H1 (cell line): ENCODE measurements at regions not wholly inside any gene's neighbourhood (a gene's known extent, or its start where the extent isn't known, plus 50 kb on each side); places are given as distances from the start of the nearest gene placed in this dataset.
"Not testable (repeated sequence)": the region's sequence is repeated elsewhere in the genome, so short reads cannot be mapped to it uniquely, and the experiment has no call there.

Experiments used
- CTCF ChIA-PET: fragments of 300-600 bp; sonication (Branson Sonifier 250); formaldehyde crosslinking; loops from one replicate; lab custom pipeline; 2021; ENCODE audit not compliant: partially characterized antibody; lab: Charles Lee
- POLR2A ChIA-PET: fragments of 300-600 bp; sonication (Branson Sonifier 250); formaldehyde crosslinking; loops from one replicate; lab custom pipeline; 2021; ENCODE audit warnings: inconsistent platforms; ENCODE audit not compliant: partially characterized antibody; lab: Charles Lee
- DNase-seq, 2 experiments: peaks; one replicate each; pipeline versions ENCODE4 v3.0.0 to v3.0.0-alpha.2; 2010 to 2022; ENCODE audit warnings: low spot score in 2 of 2, low read depth in 1 of 2, mixed read lengths in 1 of 2
- FAIRE-seq: peaks from 2 replicates; lab custom pipeline; 2011; peaks lifted over from hg19 to GRCh38; lab: Jason Lieb, UNC
- H2AFZ ChIP-seq: 2 replicates; pipeline ENCODE4 v1.8.1; 2012; ENCODE audit warnings: low read length, inconsistent platforms
- H2AK5ac ChIP-seq: 2 replicates; pipeline ENCODE4 v1.6.1; 2013; ENCODE audit warnings: low read depth, low read length
- H2BK120ac ChIP-seq: replicated peaks from 2 replicates; pipeline ENCODE3; 2013; ENCODE audit warnings: low read depth, low read length, inconsistent platforms
- H2BK12ac ChIP-seq: 2 replicates; pipeline ENCODE4 v1.6.1; 2013; ENCODE audit warnings: low read depth, low read length
- H2BK15ac ChIP-seq: 2 replicates; pipeline ENCODE4 v1.6.1; 2013; ENCODE audit warnings: low read length
- H2BK20ac ChIP-seq: 2 replicates; pipeline ENCODE4 v1.6.1; 2013; ENCODE audit warnings: low read length
- H2BK5ac ChIP-seq: 2 replicates; pipeline ENCODE4 v1.6.1; 2013; ENCODE audit warnings: low read depth, low read length
- H3K14ac ChIP-seq: 2 replicates; pipeline ENCODE4 v1.6.1; 2013; ENCODE audit warnings: inconsistent platforms; ENCODE audit not compliant: insufficient read length
- H3K18ac ChIP-seq: 2 replicates; pipeline ENCODE4 v1.6.1; 2013; ENCODE audit warnings: low read length; ENCODE audit errors: extremely low read depth
- H3K23ac ChIP-seq: 2 replicates; pipeline ENCODE4 v1.6.1; 2013; ENCODE audit warnings: inconsistent platforms; ENCODE audit not compliant: insufficient read length
- H3K23me2 ChIP-seq: 2 replicates; pipeline ENCODE4 v1.6.1; 2013; ENCODE audit warnings: low read depth, low read length
- H3K27ac ChIP-seq: 2 replicates; pipeline ENCODE4 v1.6.1; 2011; ENCODE audit warnings: low read depth, low read length, inconsistent platforms
- H3K27me3 ChIP-seq, 4 experiments: replicated peaks in 1 of 4; 1 replicate in 1 of 4; 2 replicates in 3 of 4; pipeline versions ENCODE4 v1.6.1 to v1.8.1; 2011 to 2013; ENCODE audit warnings: low read length in 3 of 4, mild to moderate bottlenecking in 3 of 4, inconsistent platforms in 2 of 4, mixed read lengths in 2 of 4, moderate library complexity in 1 of 4; ENCODE audit not compliant: control insufficient read depth in 3 of 4, insufficient read depth in 3 of 4; ENCODE audit errors: extremely low read depth in 1 of 4
- H3K36me3 ChIP-seq, 4 experiments: 2 replicates each; pipeline versions ENCODE4 v1.6.1 to v1.8.1; 2011 to 2013; ENCODE audit warnings: mild to moderate bottlenecking in 4 of 4, low read length in 3 of 4, moderate library complexity in 2 of 4, control low read depth in 1 of 4, inconsistent platforms in 1 of 4; ENCODE audit not compliant: insufficient read depth in 4 of 4, control insufficient read depth in 2 of 4
- H3K4ac ChIP-seq: replicated peaks from 2 replicates; pipeline ENCODE3; 2013; ENCODE audit warnings: low read length, low read depth, mixed read lengths, inconsistent platforms; ENCODE audit not compliant: insufficient read length
- H3K4me1 ChIP-seq, 4 experiments: replicated peaks in 1 of 4; 1 replicate in 1 of 4; 2 replicates in 3 of 4; pipeline versions ENCODE4 v1.6.1 to v1.8.1; 2011 to 2013; ENCODE audit warnings: low read length in 3 of 4, inconsistent platforms in 2 of 4, mixed read lengths in 1 of 4; ENCODE audit not compliant: insufficient read depth in 4 of 4, control insufficient read depth in 3 of 4
- H3K4me2 ChIP-seq, 2 experiments: 2 replicates each; pipeline versions ENCODE4 v1.6.1 to v1.8.1; 2011 to 2013; ENCODE audit warnings: low read depth in 2 of 2, low read length in 2 of 2, control low read depth in 1 of 2, inconsistent platforms in 1 of 2, mild to moderate bottlenecking in 1 of 2; ENCODE audit not compliant: insufficient read depth in 1 of 2
- H3K4me3 ChIP-seq, 4 experiments: fragments of 200-600, 300-600 bp in 1 of 4; sonication (generic), shearing (Covaris generic), sonication (Bioruptor Twin) in 1 of 4; 2 replicates each; pipeline versions ENCODE4 v1.5.1 to v1.8.1; 2011 to 2016; ENCODE audit warnings: low read length in 4 of 4, low read depth in 3 of 4, control low read depth in 2 of 4, inconsistent platforms in 2 of 4, mild to moderate bottlenecking in 2 of 4, mixed read lengths in 1 of 4, moderate library complexity in 1 of 4; ENCODE audit not compliant: insufficient read depth in 2 of 4; ENCODE audit errors: extremely low read depth in 1 of 4
- H3K56ac ChIP-seq: replicated peaks from 2 replicates; pipeline ENCODE3; 2013; ENCODE audit warnings: low read depth, mild to moderate bottlenecking, mixed read lengths, low read length, inconsistent platforms; ENCODE audit not compliant: insufficient read length
- H3K79me1 ChIP-seq: 2 replicates; pipeline ENCODE4 v1.6.1; 2013; ENCODE audit warnings: low read depth, low read length, control low read depth
- H3K79me2 ChIP-seq, 2 experiments: 2 replicates each; pipeline versions ENCODE4 v1.6.1 to v1.8.1; 2012 to 2013; ENCODE audit warnings: low read length in 2 of 2, mild to moderate bottlenecking in 2 of 2, inconsistent platforms in 1 of 2; ENCODE audit not compliant: insufficient read depth in 2 of 2, control insufficient read depth in 1 of 2
- H3K9ac ChIP-seq, 4 experiments: replicated peaks in 1 of 4; 1 replicate in 1 of 4; 2 replicates in 3 of 4; pipeline versions ENCODE4 v1.6.1 to v1.8.1; 2011 to 2013; ENCODE audit warnings: low read depth in 3 of 4, low read length in 3 of 4, control low read depth in 2 of 4, mild to moderate bottlenecking in 2 of 4, moderate library complexity in 2 of 4, inconsistent platforms in 1 of 4; ENCODE audit errors: extremely low read depth in 1 of 4
- H3K9me3 ChIP-seq, 2 experiments: 2 replicates each; pipeline versions ENCODE4 v1.6.1 to v1.8.1; 2012 to 2013; ENCODE audit warnings: mild to moderate bottlenecking in 2 of 2, moderate library complexity in 2 of 2, control low read depth in 1 of 2, inconsistent platforms in 1 of 2, low read depth in 1 of 2, low read length in 1 of 2, mixed read lengths in 1 of 2; ENCODE audit not compliant: insufficient read depth in 2 of 2
- H4K20me1 ChIP-seq, 2 experiments: replicated peaks in 1 of 2; 2 replicates each; pipeline versions ENCODE3 to v1.8.1; 2011 to 2013; ENCODE audit warnings: inconsistent platforms in 2 of 2, low read length in 2 of 2, mild to moderate bottlenecking in 1 of 2; ENCODE audit not compliant: insufficient read depth in 2 of 2, control insufficient read depth in 1 of 2
- H4K5ac ChIP-seq: 2 replicates; pipeline ENCODE4 v1.6.1; 2013; ENCODE audit warnings: low read length, low read depth, mixed read lengths, inconsistent platforms; ENCODE audit not compliant: insufficient read length
- H4K8ac ChIP-seq: 2 replicates; pipeline ENCODE4 v1.8.0; 2013; ENCODE audit warnings: mild to moderate bottlenecking, moderate library complexity, low read length, inconsistent platforms; ENCODE audit not compliant: insufficient read depth; ENCODE audit errors: extremely low read depth
- H4K91ac ChIP-seq: replicated peaks from 2 replicates; pipeline ENCODE3; 2013; ENCODE audit warnings: low read length, mixed read lengths, inconsistent platforms; ENCODE audit not compliant: insufficient read length
- WGBS, 2 experiments: shearing (Covaris generic) in 1 of 2; methylation state at CpG; one replicate each; pipeline versions ENCODE4 v1.1.6 to v1.1.7; 2013 to 2015; ENCODE audit warnings: low lambda C conversion rate in 2 of 2, mixed read lengths in 2 of 2, inconsistent platforms in 1 of 2, low coverage in 1 of 2, missing lambda C conversion rate in 1 of 2; ENCODE audit not compliant: insufficient replicate concordance in 2 of 2, insufficient coverage in 1 of 2, insufficient read length in 1 of 2; ENCODE audit errors: extremely low coverage in 1 of 2, missing lambda C conversion rate in 1 of 2; 5-methylcytosine and 5-hydroxymethylcytosine counted together

GRCh38 chr21:5137006-5137405, 5384.4 kb upstream of the TPTE start:
- H3K4ac ChIP-seq, H2BK120ac ChIP-seq, H3K4me3 ChIP-seq, H2AK5ac ChIP-seq, H3K56ac ChIP-seq, H3K18ac ChIP-seq, H3K4me1 ChIP-seq, H3K23ac ChIP-seq, H4K8ac ChIP-seq, H2BK20ac ChIP-seq, POLR2A ChIA-PET, H4K5ac ChIP-seq, H3K14ac ChIP-seq, H3K4me2 ChIP-seq, H2BK15ac ChIP-seq, FAIRE-seq, H3K27me3 ChIP-seq, H3K23me2 ChIP-seq, H3K79me1 ChIP-seq, H3K27ac ChIP-seq, H2AFZ ChIP-seq, H3K79me2 ChIP-seq, H3K9ac ChIP-seq, H3K9me3 ChIP-seq, H4K91ac ChIP-seq, H4K20me1 ChIP-seq, DNase-seq, CTCF ChIA-PET, H2BK12ac ChIP-seq, H3K36me3 ChIP-seq, H2BK5ac ChIP-seq: not testable (repeated sequence)
- WGBS, 2 experiments: 80% methylated on average over 8 of the region's 18 CpGs; no CpG with 5 or more reads in 1 of the 2 experiments

GRCh38 chr21:5138687-5139086, 5382.7 kb upstream of the TPTE start:
- H4K5ac ChIP-seq, H4K8ac ChIP-seq, H3K4me3 ChIP-seq, H3K23me2 ChIP-seq, H2AFZ ChIP-seq, H3K36me3 ChIP-seq, H3K18ac ChIP-seq, H3K4me2 ChIP-seq, H2BK5ac ChIP-seq, H3K27me3 ChIP-seq, DNase-seq, H2BK20ac ChIP-seq, H3K9ac ChIP-seq, H4K91ac ChIP-seq, H3K27ac ChIP-seq, H4K20me1 ChIP-seq, H2BK12ac ChIP-seq, H3K79me2 ChIP-seq, H3K56ac ChIP-seq, CTCF ChIA-PET, H3K4ac ChIP-seq, FAIRE-seq, H2BK15ac ChIP-seq, H2AK5ac ChIP-seq, H3K4me1 ChIP-seq, H2BK120ac ChIP-seq, POLR2A ChIA-PET, H3K9me3 ChIP-seq, H3K79me1 ChIP-seq, H3K14ac ChIP-seq, H3K23ac ChIP-seq: not testable (repeated sequence)
- WGBS, 2 experiments: 80% methylated on average over 4 of the region's 7 CpGs; no CpG with 5 or more reads in 1 of the 2 experiments
